B cell (primary cell): ENCODE measurements at regions not wholly inside any gene's neighbourhood (a gene's known extent, or its start where the extent isn't known, plus 50 kb on each side); places are given as distances from the start of the nearest gene placed in this dataset.

ENCODE experiments used
- CTCF ChIP-seq: fragments of 200-600 bp; IDR thresholded peaks from one replicate; pipeline ENCODE4 v1.8.0; 2022; ENCODE audit warnings: antibody characterized with exemption, mild to moderate bottlenecking
- EZH2 ChIP-seq: IDR thresholded peaks from 2 replicates; pipeline ENCODE4 v1.6.1; 2012; ENCODE audit warnings: borderline replicate concordance, low read depth, mild to moderate bottlenecking, moderate library complexity, low read length; ENCODE audit not compliant: insufficient read depth, poor library complexity, severe bottlenecking

GRCh38 chr3:159923956-159924355, 64.7 kb upstream of the IL12A start:
- TF ChIP-seq CTCF: no peak
- TF ChIP-seq EZH2: no peak
